Hepatocyte (in vitro differentiated cells): ENCODE measurements at regions not wholly inside any gene's neighbourhood (a gene's known extent, or its start where the extent isn't known, plus 50 kb on each side); places are given as distances from the start of the nearest gene placed in this dataset.

Experiments used
- DNase-seq: peaks from one replicate; pipeline ENCODE4 v3.0.0-alpha.2; 2016; ENCODE audit warnings: low spot score
- H2AFZ ChIP-seq: fragments of 200-600 bp; sonication (generic); 2 replicates; pipeline ENCODE4 v1.6.0; 2016; ENCODE audit warnings: antibody characterized with exemption, mild to moderate bottlenecking
- H3K27ac ChIP-seq: fragments of 200-600 bp; sonication (generic); 2 replicates; pipeline ENCODE4 v1.5.1; 2016; ENCODE audit warnings: mild to moderate bottlenecking
- H3K27me3 ChIP-seq: fragments of 200-600 bp; sonication (generic); 2 replicates; pipeline ENCODE4 v1.6.1; 2016
- H3K36me3 ChIP-seq: fragments of 200-600 bp; sonication (generic); replicated peaks from 2 replicates; pipeline ENCODE4 v1.5.1; 2016; ENCODE audit warnings: low read depth; ENCODE audit not compliant: insufficient read depth
- H3K4me1 ChIP-seq: fragments of 200-600 bp; sonication (generic); 2 replicates; pipeline ENCODE4 v1.5.1; 2016; ENCODE audit warnings: mild to moderate bottlenecking, moderate library complexity; ENCODE audit not compliant: insufficient read depth
- H3K4me2 ChIP-seq: fragments of 200-600 bp; sonication (generic); 2 replicates; pipeline ENCODE4 v1.6.0; 2016
- H3K4me3 ChIP-seq: fragments of 200-600 bp; sonication (generic); 2 replicates; pipeline ENCODE4 v1.5.1; 2016; ENCODE audit warnings: mild to moderate bottlenecking
- H3K79me2 ChIP-seq: fragments of 200-600 bp; sonication (generic); 2 replicates; pipeline ENCODE4 v1.6.0; 2017; ENCODE audit warnings: mild to moderate bottlenecking
- H3K9me2 ChIP-seq: fragments of 200-600 bp; sonication (generic); replicated peaks from 2 replicates; pipeline ENCODE4 v1.6.0; 2017; ENCODE audit warnings: mild to moderate bottlenecking; ENCODE audit not compliant: insufficient read depth
- H3K9me3 ChIP-seq: fragments of 200-600 bp; sonication (generic); 2 replicates; pipeline ENCODE4 v1.5.1; 2016; ENCODE audit warnings: low read depth, mild to moderate bottlenecking
- H4K20me1 ChIP-seq: fragments of 200-600 bp; sonication (generic); 2 replicates; pipeline ENCODE4 v1.6.0; 2016; ENCODE audit warnings: mild to moderate bottlenecking; ENCODE audit not compliant: insufficient read depth, poor library complexity, severe bottlenecking
- EZH2 ChIP-seq: fragments of 200-600 bp; sonication (generic); IDR thresholded peaks from 2 replicates; pipeline ENCODE4 v1.6.1; 2016; ENCODE audit warnings: antibody characterized with exemption, mild to moderate bottlenecking, borderline replicate concordance
- EZH2phosphoT487 ChIP-seq: fragments of 200-600 bp; sonication (generic); IDR thresholded peaks from one replicate; pipeline ENCODE4 v1.6.1; 2018; ENCODE audit warnings: antibody characterized with exemption, mild to moderate bottlenecking, low read depth, moderate library complexity; ENCODE audit not compliant: unreplicated experiment, severe bottlenecking
- WGBS: methylation state at CpG from one replicate; pipeline ENCODE4 v1.1.6; 2016; ENCODE audit warnings: low lambda C conversion rate; ENCODE audit errors: missing lambda C conversion rate; 5-methylcytosine and 5-hydroxymethylcytosine counted together
- TF ChIP-seq, protein P1 (sequence below): fragments of 200-600 bp; sonication (generic); IDR thresholded peaks from 2 replicates; pipeline ENCODE4 v1.5.1; 2016; ENCODE audit warnings: antibody characterized with exemption, mild to moderate bottlenecking; ENCODE audit not compliant: poor library complexity

DNA sequence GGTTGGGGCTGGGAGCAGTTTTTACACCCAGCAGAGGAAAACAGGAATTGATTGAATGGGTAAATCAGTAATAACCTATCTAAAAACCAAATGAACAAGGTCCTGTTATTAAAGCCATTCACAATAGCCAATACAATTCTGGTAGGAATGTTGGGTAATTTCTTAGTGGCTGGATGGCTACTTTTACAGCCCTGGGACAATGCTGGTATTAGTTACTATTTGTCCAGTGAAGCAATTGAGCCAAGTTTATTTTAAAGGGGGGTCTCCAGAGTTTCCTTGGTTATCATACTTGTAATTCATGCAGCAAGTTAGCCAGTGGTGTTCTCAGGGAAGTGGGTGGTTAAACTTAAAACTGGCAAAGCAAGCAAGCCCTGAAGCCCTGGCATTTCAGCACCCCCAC is 92.3 kb upstream of the STARD13 start:
- no peak overlapping the region for H3K27ac ChIP-seq
- no peaks in the 10 kb centered on the region for H3K9me2 ChIP-seq
- no peaks in the 10 kb centered on the region for H3K79me2 ChIP-seq
- no peaks in the 10 kb centered on the region for H4K20me1 ChIP-seq
- no peak overlapping the region for H3K4me3 ChIP-seq
- TF ChIP-seq EZH2 (no peak), EZH2phosphoT487 (no peak)
- TF ChIP-seq, protein P1, sequence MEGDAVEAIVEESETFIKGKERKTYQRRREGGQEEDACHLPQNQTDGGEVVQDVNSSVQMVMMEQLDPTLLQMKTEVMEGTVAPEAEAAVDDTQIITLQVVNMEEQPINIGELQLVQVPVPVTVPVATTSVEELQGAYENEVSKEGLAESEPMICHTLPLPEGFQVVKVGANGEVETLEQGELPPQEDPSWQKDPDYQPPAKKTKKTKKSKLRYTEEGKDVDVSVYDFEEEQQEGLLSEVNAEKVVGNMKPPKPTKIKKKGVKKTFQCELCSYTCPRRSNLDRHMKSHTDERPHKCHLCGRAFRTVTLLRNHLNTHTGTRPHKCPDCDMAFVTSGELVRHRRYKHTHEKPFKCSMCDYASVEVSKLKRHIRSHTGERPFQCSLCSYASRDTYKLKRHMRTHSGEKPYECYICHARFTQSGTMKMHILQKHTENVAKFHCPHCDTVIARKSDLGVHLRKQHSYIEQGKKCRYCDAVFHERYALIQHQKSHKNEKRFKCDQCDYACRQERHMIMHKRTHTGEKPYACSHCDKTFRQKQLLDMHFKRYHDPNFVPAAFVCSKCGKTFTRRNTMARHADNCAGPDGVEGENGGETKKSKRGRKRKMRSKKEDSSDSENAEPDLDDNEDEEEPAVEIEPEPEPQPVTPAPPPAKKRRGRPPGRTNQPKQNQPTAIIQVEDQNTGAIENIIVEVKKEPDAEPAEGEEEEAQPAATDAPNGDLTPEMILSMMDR = no peak
- H3K9me3 ChIP-seq = no peaks in the 10 kb centered on the region
- H3K27me3 ChIP-seq = no peaks in the 10 kb centered on the region
- H2AFZ ChIP-seq = no peak overlapping the region
- no peaks in the 10 kb centered on the region for H3K36me3 ChIP-seq
- DNase-seq = no peak
- no peak overlapping the region for H3K4me2 ChIP-seq
- peaks cover 4% of the 10 kb centered on the region for H3K4me1 ChIP-seq

GRCh38 chr13:33379608-33380007 is 94.1 kb upstream of the STARD13 start:
- H3K4me1 ChIP-seq = peaks cover 4% of the 10 kb centered on the region
- no peaks in the 10 kb centered on the region for H3K9me3 ChIP-seq
- H3K9me2 ChIP-seq = no peaks in the 10 kb centered on the region
- TF ChIP-seq, protein P1 = no peak
- no peak for TF ChIP-seq EZH2phosphoT487
- no peak for TF ChIP-seq EZH2
- H3K79me2 ChIP-seq = no peaks in the 10 kb centered on the region
- no peak for DNase-seq
- H3K27ac ChIP-seq = no peak overlapping the region
- no peaks in the 10 kb centered on the region for H4K20me1 ChIP-seq
- H3K36me3 ChIP-seq = no peaks in the 10 kb centered on the region
- H3K4me2 ChIP-seq = no peak overlapping the region
- H3K4me3 ChIP-seq = no peak overlapping the region
- H3K27me3 ChIP-seq = no peaks in the 10 kb centered on the region
- no peak overlapping the region for H2AFZ ChIP-seq

GRCh38 chr13:33380487-33381079 is 95.0 kb upstream of the STARD13 start:
- Histone ChIP-seq H3K9me2 (no peaks in the 10 kb centered on the region), H3K4me3 (no peak overlapping the region), H3K79me2 (no peaks in the 10 kb centered on the region), H4K20me1 (no peaks in the 10 kb centered on the region), H3K9me3 (no peaks in the 10 kb centered on the region), H3K36me3 (no peaks in the 10 kb centered on the region), H3K27ac (no peak overlapping the region), H3K4me2 (no peak overlapping the region), H2AFZ (no peak overlapping the region), H3K4me1 (peaks cover 4% of the 10 kb centered on the region), H3K27me3 (no peaks in the 10 kb centered on the region)
- 78% methylated on average over 3 of the region's 3 CpGs for WGBS
- no peak for DNase-seq
- TF ChIP-seq, protein P1 = no peak
- TF ChIP-seq EZH2 (no peak), EZH2phosphoT487 (no peak)

GRCh38 chr13:33381180-33381579 is 95.6 kb upstream of the STARD13 start:
- no peak overlapping the region for H2AFZ ChIP-seq
- no peaks in the 10 kb centered on the region for H4K20me1 ChIP-seq
- H3K36me3 ChIP-seq = no peaks in the 10 kb centered on the region
- H3K4me2 ChIP-seq = no peak overlapping the region
- TF ChIP-seq, protein P1 = no peak
- no peak overlapping the region for H3K4me3 ChIP-seq
- no peaks in the 10 kb centered on the region for H3K27me3 ChIP-seq
- no peaks in the 10 kb centered on the region for H3K9me2 ChIP-seq
- peaks cover 4% of the 10 kb centered on the region for H3K4me1 ChIP-seq
- H3K79me2 ChIP-seq = no peaks in the 10 kb centered on the region
- no peak for DNase-seq
- no peaks in the 10 kb centered on the region for H3K9me3 ChIP-seq
- 95% methylated on average over 5 of the region's 5 CpGs for WGBS
- H3K27ac ChIP-seq = no peak overlapping the region
